ENCODE measurements at regions not wholly inside any gene's neighbourhood (a gene's known extent, or its start where the extent isn't known, plus 50 kb on each side); places are given as distances from the start of the nearest gene placed in this dataset.
"Not testable (repeated sequence)": the region's sequence is repeated elsewhere in the genome, so short reads cannot be mapped to it uniquely, and the experiment has no call there.

- no peak for DNase-seq (ENCODE audit: low read depth)
Measured at GRCh38 chr12:71299541-71300376, 139.8 kb upstream of the LGR5 start.

- DNase-seq (ENCODE audit: low read depth), result no peak
Measured at GRCh38 chr12:71297930-71298329, 140.1 kb upstream of the TSPAN8 start.

DNA sequence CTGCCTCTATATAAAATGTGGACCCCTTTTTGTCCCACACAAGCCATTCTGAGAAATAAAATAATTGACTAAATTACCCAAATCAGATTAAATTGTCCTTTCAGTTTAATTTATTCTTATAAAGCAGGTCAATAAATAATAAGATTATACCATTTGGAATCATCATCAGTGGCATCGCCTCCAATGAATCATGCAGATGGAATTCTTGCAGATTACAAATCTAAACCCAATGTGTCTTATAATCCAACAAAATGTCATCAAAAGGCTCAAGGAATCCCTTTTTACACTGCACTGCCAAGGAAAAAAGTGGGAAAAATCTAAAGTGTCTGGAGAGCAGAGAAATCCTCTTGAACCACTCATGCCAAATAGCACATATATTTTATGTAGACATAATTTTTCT lies 138.2 kb upstream of the TSPAN8 start:
- no peak for DNase-seq (ENCODE audit: low read depth)

DNA sequence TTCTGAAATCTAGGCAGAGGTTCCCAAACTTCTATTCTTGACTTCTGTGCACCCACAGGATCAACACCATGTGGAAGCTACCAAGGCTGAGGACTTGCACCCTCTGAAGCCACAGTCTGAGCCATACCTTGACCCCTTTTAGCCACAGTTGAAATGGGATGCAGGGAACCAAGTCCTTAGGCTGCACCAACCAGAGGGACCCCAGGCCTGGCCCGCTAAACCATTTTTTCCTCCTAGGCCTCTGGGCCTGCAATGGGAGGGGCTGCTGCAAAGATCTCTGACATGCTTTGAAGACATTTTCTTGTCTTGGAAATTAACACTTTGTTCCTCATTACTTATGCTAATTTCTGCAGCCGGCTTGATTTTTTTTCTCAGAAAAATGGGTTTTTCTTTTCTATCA lies 133.9 kb upstream of the TSPAN8 start:
- DNase-seq (ENCODE audit: low read depth), result no peak

DNA sequence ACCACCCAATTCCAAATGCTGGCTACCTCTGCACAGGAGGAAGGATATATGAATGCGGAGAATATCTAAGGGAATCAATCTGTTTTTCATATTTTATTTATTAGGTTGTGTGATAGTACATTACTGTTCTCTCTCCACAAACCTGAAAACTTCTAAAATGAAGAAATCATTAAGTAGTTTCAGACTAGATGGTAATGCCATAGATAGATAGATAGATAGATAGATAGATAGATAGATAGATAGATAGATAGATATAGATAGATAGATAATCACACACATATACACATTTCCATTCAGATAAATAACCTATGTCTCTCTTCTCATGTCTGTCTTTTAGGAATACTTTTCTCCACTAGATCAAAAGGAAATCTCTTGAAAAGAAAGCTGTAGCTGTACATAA lies 126.1 kb upstream of the TSPAN8 start:
- no peak for DNase-seq (ENCODE audit: low read depth)

GRCh38 chr12:71282925-71283324 lies 125.1 kb upstream of the TSPAN8 start:
- DNase-seq (ENCODE audit: low read depth), result no peak

- DNase-seq (ENCODE audit: low read depth), result no peak
Measured at GRCh38 chr12:71282020-71282419, 124.2 kb upstream of the TSPAN8 start.

GRCh38 chr12:71281425-71281824 lies 123.6 kb upstream of the TSPAN8 start:
- no peak for DNase-seq (ENCODE audit: low read depth)

GRCh38 chr12:71277866-71278265 lies 120.1 kb upstream of the TSPAN8 start:
- DNase-seq (ENCODE audit: low read depth), result no peak

DNA sequence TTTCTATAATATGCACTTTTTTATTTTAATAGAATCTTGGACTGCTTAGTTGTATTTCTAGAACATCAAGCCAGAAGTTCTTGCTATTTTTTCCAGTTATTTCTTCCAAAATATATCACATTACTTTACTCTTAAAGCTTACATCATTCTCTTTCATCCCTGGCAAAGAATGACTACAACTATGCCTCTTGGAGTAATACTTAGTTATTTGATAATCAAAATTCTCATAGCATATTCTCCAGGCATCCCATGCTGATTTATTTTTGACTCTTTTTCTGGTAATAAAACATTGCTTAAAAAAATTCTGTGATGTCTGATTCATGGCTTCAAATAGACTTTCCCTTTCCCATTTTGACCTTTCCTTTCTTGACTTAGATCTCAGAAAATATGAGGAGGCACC lies 118.7 kb upstream of the TSPAN8 start:
- DNase-seq (ENCODE audit: low read depth), result no peak

DNA sequence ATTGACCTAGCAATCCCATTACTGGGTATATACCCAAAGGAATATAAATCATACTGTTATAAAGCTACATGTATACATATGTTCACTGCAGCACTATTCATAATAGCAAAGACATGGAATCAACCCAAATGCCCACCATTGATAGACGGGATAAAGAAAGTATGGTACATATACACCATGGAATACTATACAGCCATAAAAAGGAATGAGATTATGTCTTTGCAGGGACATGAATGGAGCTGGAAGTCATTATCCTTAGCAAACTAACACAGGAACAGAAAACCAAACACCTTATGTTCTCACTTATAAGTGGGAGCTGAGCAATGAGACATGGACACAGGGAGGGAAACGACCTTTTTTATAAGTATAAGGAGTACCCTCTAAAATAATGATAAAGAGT lies 113.0 kb upstream of the TSPAN8 start:
- DNase-seq (ENCODE audit: low read depth), result not testable (repeated sequence)

DNA sequence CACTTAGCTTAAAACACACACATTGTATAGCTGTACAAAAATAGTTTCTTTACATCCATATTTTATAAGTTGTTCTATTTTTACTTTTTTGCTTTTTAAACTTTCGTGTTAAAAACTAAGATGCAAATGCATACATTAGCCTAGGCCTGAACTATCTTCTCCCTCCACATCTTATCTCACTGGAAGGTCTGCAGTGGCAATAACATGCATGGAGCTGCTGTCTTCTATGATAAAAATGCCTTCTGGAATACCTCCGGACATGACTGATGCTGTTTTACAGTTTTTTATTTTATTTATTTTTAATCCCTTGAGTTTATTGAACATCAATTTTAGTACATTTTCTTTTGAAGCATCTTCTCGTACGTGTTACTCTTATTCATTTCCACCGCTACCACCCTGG lies 112.3 kb upstream of the TSPAN8 start:
- DNase-seq (ENCODE audit: low read depth), result no peak

- DNase-seq (ENCODE audit: low read depth), result no peak
Measured at GRCh38 chr12:71269281-71269598, 111.4 kb upstream of the TSPAN8 start.

- DNase-seq (ENCODE audit: low read depth), result no peak
Measured at GRCh38 chr12:71268598-71269280, 110.9 kb upstream of the TSPAN8 start.

DNA sequence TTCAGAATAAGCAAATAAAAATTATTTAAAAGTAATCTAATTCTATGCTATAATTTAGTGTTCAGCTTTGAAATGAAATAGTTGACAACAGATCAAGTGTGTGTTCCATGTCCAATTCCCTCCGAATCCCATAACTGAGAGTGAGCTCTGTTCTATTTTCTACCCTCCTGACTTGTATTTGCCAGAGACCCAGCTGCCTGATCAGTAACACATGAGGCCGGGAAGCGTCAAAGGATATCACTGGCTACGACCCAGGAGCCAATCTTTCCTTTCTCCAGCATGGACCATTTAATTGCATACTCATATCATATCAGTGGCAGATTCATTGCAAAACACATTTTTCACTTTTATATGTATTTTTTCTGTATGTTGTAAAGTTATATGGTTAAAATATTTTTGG lies 108.8 kb upstream of the TSPAN8 start:
- no peak for DNase-seq (ENCODE audit: low read depth)

DNA sequence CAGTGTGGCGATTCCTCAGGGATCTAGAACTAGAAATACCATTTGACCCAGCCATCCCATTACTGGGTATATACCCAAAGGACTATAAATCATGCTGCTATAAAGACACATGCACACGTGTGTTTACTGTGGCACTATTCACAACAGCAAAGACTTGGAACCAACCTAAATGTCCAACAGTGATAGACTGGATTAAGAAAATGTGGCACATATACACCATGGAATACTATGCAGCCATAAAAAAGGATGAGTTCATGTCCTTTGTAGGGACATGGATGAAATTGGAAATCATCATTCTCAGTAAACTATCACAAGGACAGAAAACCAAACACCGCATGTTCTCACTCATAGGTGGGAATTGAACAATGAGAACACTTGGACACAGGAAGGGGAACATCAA lies 107.9 kb upstream of the TSPAN8 start:
- not testable (repeated sequence) for DNase-seq (ENCODE audit: low read depth)

- no peak for DNase-seq (ENCODE audit: low read depth)
Measured at GRCh38 chr12:71262466-71262865, 104.7 kb upstream of the TSPAN8 start.

- DNase-seq (ENCODE audit: low read depth), result no peak
Measured at GRCh38 chr12:71252473-71252872, 94.7 kb upstream of the TSPAN8 start.

DNA sequence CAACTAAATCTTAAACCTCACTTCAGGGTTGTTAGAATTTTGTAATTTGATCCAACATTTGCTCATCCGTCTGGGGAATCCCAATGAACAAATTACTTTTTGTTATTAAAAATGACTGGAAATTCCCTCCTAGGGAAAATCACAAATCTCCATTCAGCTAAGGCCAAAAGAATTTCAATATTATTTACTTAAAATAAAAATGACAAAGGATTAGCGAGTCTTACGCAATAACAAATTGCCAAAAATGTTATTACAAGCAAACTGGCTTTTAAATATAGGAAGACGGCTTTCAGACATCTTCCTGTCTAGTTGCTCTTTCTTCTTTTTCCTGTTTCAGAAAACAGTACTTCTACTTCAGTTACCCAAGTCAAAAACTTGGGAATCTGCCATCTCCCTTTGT lies 92.4 kb upstream of the TSPAN8 start:
- DNase-seq (ENCODE audit: low read depth), result no peak

DNA sequence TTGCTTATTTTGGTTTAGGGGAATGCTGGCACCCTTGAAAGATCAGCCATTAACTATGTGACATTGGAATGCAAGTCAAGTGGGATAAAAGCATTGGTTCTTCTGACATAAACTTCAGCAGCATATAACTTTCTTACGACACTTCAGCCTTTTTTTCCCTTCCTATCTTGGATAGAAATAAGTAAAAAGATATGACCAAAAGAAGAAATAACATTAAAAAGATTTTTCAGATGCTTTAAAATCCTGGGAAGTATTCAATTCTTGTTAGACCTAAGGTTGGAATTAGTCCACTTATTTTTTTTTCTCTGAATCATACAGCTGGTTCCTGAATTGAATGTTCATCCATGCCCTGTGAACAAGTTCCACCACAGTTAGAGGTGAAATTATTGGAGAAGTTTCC lies 85.6 kb upstream of the TSPAN8 start:
- no peak for DNase-seq (ENCODE audit: low read depth)

- no peak for DNase-seq (ENCODE audit: low read depth)
Measured at GRCh38 chr12:71242511-71242910, 84.7 kb upstream of the TSPAN8 start.

DNA sequence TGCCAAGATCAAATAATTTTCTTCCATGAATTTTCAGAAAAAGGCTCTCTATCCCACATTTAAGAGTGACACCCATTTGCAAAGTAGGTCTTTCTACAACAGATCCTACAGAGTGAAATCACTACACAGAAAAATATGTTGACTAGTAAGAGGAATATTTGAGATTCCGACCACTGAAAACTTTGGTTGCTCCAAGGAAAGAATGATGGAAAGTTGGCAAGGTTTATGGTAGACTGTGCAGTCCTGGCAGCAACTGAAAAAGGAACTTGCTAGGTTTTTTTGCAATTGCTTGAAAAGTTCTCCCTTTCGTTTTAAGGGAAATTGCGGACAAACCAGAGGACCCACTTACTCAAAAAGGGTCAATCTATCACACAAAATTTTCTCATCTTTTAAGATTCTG lies 83.1 kb upstream of the TSPAN8 start:
- DNase-seq (ENCODE audit: low read depth), result no peak

DNA sequence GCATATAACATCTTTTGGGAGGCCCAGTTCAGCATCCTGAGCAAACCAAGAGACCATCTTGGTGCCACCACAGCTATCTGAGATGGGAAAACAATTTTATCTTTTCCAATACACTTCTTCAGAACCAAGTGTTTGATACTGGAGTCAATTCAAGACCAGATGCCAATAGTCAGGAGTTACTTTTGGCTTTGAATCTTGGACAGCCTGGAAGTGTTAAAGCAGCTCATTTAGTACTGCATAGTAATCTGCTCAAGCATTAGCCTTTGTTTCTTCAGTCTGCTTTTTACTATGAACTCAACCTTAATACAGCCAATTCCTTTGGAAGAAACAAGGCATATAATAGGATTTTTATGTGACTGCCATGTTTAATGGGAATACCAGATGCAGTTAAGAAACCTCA lies 81.9 kb upstream of the TSPAN8 start:
- DNase-seq (ENCODE audit: low read depth), result no peak

DNA sequence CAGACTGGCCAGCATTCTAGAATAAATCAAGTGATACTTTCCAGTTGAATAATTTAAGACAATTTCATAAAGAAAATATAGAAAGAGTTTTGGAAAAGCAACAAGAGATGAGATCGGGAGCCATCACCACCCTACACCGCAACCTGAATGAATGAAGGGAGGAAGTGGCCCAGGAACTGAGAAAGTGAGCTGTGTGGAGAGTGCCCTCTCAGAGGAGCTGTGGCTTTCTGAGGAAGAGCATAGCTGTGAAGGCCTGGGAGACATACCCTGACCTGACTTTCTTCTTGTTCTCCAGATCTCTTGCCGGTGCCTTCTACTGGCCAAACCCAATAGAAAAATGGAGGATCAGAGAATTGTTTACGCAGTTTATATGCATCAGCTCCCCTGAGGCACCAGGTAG lies 79.3 kb upstream of the TSPAN8 start:
- no peak for DNase-seq (ENCODE audit: low read depth)

Measured in RPMI7951 (cell line).